HL-60 (cell line): ENCODE measurements at regions not wholly inside any gene's neighbourhood (a gene's known extent, or its start where the extent isn't known, plus 50 kb on each side); places are given as distances from the start of the nearest gene placed in this dataset.

ENCODE experiments used
- DNase-seq, 2 experiments: peaks; one replicate each; pipeline ENCODE4 v3.0.0-alpha.2; 2010 to 2020; ENCODE audit warnings: low read depth in 1 of 2, low spot score in 1 of 2
- H3K27ac ChIP-seq: fragments of 250-450 bp; sonication (Bioruptor Pico); replicated peaks from 2 replicates; pipeline ENCODE4 v1.5.1; 2020; ENCODE audit warnings: mild to moderate bottlenecking, moderate library complexity
- H3K27me3 ChIP-seq: fragments of 250-450 bp; sonication (Bioruptor Pico); 2 replicates; pipeline ENCODE4 v1.5.1; 2021; ENCODE audit warnings: mild to moderate bottlenecking, moderate library complexity; ENCODE audit not compliant: insufficient read depth, poor library complexity, severe bottlenecking
- H3K4me3 ChIP-seq: replicated peaks from 2 replicates; pipeline ENCODE4 v1.5.1; 2011; ENCODE audit warnings: mild to moderate bottlenecking, control low read depth, low read length; ENCODE audit not compliant: insufficient read depth
- GABPA ChIP-seq: IDR thresholded peaks from 2 replicates; pipeline ENCODE4 v1.6.1; 2012; ENCODE audit warnings: low read depth
- POLR2AphosphoS5 ChIP-seq: IDR thresholded peaks from 2 replicates; pipeline ENCODE4 v1.6.1; 2012; ENCODE audit warnings: low read depth
- SPI1 ChIP-seq: IDR thresholded peaks from 2 replicates; pipeline ENCODE4 v1.6.1; 2012; ENCODE audit warnings: low read depth, mild to moderate bottlenecking, borderline replicate concordance
- TF ChIP-seq, protein P1 (sequence below): IDR thresholded peaks from one replicate; pipeline ENCODE4 v1.5.1; 2011; ENCODE audit warnings: low read length, control low read depth, inconsistent platforms; ENCODE audit not compliant: insufficient read depth
- TF ChIP-seq, protein P2 (sequence below): IDR thresholded peaks from 2 replicates; pipeline ENCODE4 v1.6.1; 2012; ENCODE audit warnings: low read depth; ENCODE audit not compliant: insufficient replicate concordance

- Histone ChIP-seq H3K27ac (no peak overlapping the region), H3K27me3 (no peaks in the 10 kb centered on the region), H3K4me3 (no peak overlapping the region)
- no peak for DNase-seq
- no peak for TF ChIP-seq SPI1
- TF ChIP-seq, protein P1, sequence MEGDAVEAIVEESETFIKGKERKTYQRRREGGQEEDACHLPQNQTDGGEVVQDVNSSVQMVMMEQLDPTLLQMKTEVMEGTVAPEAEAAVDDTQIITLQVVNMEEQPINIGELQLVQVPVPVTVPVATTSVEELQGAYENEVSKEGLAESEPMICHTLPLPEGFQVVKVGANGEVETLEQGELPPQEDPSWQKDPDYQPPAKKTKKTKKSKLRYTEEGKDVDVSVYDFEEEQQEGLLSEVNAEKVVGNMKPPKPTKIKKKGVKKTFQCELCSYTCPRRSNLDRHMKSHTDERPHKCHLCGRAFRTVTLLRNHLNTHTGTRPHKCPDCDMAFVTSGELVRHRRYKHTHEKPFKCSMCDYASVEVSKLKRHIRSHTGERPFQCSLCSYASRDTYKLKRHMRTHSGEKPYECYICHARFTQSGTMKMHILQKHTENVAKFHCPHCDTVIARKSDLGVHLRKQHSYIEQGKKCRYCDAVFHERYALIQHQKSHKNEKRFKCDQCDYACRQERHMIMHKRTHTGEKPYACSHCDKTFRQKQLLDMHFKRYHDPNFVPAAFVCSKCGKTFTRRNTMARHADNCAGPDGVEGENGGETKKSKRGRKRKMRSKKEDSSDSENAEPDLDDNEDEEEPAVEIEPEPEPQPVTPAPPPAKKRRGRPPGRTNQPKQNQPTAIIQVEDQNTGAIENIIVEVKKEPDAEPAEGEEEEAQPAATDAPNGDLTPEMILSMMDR: no peak
- TF ChIP-seq GABPA: no peak
- TF ChIP-seq, protein P2, sequence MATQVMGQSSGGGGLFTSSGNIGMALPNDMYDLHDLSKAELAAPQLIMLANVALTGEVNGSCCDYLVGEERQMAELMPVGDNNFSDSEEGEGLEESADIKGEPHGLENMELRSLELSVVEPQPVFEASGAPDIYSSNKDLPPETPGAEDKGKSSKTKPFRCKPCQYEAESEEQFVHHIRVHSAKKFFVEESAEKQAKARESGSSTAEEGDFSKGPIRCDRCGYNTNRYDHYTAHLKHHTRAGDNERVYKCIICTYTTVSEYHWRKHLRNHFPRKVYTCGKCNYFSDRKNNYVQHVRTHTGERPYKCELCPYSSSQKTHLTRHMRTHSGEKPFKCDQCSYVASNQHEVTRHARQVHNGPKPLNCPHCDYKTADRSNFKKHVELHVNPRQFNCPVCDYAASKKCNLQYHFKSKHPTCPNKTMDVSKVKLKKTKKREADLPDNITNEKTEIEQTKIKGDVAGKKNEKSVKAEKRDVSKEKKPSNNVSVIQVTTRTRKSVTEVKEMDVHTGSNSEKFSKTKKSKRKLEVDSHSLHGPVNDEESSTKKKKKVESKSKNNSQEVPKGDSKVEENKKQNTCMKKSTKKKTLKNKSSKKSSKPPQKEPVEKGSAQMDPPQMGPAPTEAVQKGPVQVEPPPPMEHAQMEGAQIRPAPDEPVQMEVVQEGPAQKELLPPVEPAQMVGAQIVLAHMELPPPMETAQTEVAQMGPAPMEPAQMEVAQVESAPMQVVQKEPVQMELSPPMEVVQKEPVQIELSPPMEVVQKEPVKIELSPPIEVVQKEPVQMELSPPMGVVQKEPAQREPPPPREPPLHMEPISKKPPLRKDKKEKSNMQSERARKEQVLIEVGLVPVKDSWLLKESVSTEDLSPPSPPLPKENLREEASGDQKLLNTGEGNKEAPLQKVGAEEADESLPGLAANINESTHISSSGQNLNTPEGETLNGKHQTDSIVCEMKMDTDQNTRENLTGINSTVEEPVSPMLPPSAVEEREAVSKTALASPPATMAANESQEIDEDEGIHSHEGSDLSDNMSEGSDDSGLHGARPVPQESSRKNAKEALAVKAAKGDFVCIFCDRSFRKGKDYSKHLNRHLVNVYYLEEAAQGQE: no peak
- no peak for TF ChIP-seq POLR2AphosphoS5
These were observed 128.5 kb downstream of the KIF26A start for GRCh38 chr14:104266631-104267575.

DNA sequence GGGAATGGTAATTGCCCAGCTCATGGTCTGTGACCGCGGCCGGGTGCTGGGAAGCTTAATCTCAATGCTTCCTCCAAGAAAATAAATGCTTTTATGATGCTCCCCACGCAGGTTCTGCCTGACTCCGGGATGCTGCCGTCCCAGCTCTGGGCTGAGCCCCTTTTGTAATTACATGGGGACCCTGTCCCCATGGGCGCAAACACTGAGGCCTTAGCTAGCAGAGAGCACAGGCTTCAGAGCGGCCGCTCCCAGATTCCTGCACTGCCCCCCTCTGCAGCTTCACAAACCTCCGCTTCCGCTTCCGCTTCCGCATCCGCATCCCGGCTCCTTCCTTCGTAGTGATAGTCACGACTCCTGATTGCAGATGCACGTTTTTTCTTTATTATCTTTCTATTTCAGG, 129.5 kb downstream of the KIF26A start:
- DNase-seq: no peak
- H3K27ac ChIP-seq: no peak overlapping the region
- no peak overlapping the region for H3K4me3 ChIP-seq
- TF ChIP-seq, protein P1: no peak
- no peak for TF ChIP-seq SPI1
- TF ChIP-seq, protein P2: no peak
- H3K27me3 ChIP-seq: no peaks in the 10 kb centered on the region

GRCh38 chr14:104268295-104268694, 129.9 kb downstream of the KIF26A start:
- Histone ChIP-seq H3K27me3 (no peaks in the 10 kb centered on the region), H3K27ac (no peak overlapping the region), H3K4me3 (no peak overlapping the region)
- no peak for DNase-seq
- TF ChIP-seq, protein P2: no peak
- TF ChIP-seq, protein P1: no peak
- no peak for TF ChIP-seq SPI1
- TF ChIP-seq GABPA: no peak
- TF ChIP-seq POLR2AphosphoS5: no peak
